Suprapubic skin (tissue), 4 donors: ENCODE measurements at regions not wholly inside any gene's neighbourhood (a gene's known extent, or its start where the extent isn't known, plus 50 kb on each side); places are given as distances from the start of the nearest gene placed in this dataset.

Experiments used
- EP300 ChIP-seq: sonication (generic); formaldehyde crosslinking; IDR thresholded peaks from one replicate; pipeline ENCODE4 v1.6.1; 2017; ENCODE audit warnings: antibody characterized with exemption
- POLR2A ChIP-seq, 2 donors: fragments of 450-650 bp; IDR thresholded peaks; one replicate each; pipeline ENCODE4 v1.6.1; 2017; ENCODE audit warnings: antibody characterized with exemption in 2 of 2, mild to moderate bottlenecking in 2 of 2, moderate library complexity in 2 of 2
- POLR2AphosphoS5 ChIP-seq, 3 donors: sonication (generic); formaldehyde crosslinking; IDR thresholded peaks; one replicate each; pipeline ENCODE4 v1.6.1; 2017; ENCODE audit warnings: antibody characterized with exemption in 3 of 3
- TF ChIP-seq, protein P1 (sequence below), 2 donors: fragments of 200-600 bp in 1 of 2; fragments of 450-650 bp in 1 of 2; sonication (generic) in 1 of 2; IDR thresholded peaks; one replicate each; pipeline ENCODE4 v1.5.1; 2016 to 2019; ENCODE audit warnings: antibody characterized with exemption in 2 of 2, mild to moderate bottlenecking in 1 of 2, moderate library complexity in 1 of 2

DNA sequence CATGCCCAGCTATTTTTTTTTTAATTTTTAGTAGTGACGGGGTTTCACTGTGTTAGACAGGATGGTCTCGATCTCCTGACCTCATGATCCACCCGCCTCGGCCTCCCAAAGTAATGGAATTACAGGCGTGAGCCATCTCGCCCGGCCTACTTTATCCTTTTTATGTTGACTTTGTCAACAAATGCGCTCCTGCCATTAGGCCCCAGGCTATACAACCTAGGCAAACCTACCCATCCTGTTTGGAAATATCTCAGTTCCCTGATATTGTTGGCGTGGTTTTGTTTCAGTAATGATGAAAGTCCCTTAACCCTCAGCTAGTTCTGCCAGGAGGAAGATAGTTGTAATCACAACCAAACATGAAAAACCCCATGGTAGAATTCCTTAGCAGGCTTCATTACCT is 249.4 kb upstream of the SOX11 start:
- TF ChIP-seq EP300 (no peak), POLR2A (IDR thresholded peaks at IDR 0.05) (no peak), POLR2AphosphoS5 (IDR thresholded peaks at IDR 0.05) (no peak)
- TF ChIP-seq, protein P1, sequence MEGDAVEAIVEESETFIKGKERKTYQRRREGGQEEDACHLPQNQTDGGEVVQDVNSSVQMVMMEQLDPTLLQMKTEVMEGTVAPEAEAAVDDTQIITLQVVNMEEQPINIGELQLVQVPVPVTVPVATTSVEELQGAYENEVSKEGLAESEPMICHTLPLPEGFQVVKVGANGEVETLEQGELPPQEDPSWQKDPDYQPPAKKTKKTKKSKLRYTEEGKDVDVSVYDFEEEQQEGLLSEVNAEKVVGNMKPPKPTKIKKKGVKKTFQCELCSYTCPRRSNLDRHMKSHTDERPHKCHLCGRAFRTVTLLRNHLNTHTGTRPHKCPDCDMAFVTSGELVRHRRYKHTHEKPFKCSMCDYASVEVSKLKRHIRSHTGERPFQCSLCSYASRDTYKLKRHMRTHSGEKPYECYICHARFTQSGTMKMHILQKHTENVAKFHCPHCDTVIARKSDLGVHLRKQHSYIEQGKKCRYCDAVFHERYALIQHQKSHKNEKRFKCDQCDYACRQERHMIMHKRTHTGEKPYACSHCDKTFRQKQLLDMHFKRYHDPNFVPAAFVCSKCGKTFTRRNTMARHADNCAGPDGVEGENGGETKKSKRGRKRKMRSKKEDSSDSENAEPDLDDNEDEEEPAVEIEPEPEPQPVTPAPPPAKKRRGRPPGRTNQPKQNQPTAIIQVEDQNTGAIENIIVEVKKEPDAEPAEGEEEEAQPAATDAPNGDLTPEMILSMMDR (IDR thresholded peaks at IDR 0.05): no peak
